ENCODE measurements at regions not wholly inside any gene's neighbourhood (a gene's known extent, or its start where the extent isn't known, plus 50 kb on each side); places are given as distances from the start of the nearest gene placed in this dataset.

DNA sequence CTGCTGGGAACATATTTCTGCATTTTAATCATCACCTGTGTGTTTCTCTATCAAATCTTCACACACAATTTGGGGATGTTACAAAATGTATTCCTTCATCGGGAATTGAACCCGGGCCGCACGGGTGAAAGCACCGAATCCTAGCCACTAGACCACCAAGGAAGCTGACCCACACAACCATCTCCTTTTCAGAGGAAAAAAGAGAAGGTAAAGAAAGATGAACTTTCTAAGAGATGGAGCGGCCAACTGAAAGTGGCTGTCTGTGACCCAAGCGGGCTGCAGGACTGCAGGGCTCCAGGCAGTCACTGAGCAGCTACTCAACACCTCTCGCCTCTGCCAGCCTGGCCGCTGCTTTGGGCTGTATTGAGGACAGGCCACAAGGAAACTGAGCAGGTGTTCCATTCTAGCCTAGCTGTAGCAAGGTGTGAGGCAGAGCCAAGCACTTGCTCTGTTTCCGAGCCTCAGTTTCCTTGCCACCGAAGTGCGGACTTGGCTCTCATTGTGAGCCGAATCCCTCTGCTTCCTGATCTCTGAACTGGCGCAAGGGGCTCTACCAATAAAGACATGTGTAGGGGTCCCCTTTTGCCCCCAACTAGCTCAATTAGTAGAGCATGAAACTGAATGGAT is 156.9 kb upstream of the NBPF11 start (continued):
- TF ChIP-seq, protein P1, sequence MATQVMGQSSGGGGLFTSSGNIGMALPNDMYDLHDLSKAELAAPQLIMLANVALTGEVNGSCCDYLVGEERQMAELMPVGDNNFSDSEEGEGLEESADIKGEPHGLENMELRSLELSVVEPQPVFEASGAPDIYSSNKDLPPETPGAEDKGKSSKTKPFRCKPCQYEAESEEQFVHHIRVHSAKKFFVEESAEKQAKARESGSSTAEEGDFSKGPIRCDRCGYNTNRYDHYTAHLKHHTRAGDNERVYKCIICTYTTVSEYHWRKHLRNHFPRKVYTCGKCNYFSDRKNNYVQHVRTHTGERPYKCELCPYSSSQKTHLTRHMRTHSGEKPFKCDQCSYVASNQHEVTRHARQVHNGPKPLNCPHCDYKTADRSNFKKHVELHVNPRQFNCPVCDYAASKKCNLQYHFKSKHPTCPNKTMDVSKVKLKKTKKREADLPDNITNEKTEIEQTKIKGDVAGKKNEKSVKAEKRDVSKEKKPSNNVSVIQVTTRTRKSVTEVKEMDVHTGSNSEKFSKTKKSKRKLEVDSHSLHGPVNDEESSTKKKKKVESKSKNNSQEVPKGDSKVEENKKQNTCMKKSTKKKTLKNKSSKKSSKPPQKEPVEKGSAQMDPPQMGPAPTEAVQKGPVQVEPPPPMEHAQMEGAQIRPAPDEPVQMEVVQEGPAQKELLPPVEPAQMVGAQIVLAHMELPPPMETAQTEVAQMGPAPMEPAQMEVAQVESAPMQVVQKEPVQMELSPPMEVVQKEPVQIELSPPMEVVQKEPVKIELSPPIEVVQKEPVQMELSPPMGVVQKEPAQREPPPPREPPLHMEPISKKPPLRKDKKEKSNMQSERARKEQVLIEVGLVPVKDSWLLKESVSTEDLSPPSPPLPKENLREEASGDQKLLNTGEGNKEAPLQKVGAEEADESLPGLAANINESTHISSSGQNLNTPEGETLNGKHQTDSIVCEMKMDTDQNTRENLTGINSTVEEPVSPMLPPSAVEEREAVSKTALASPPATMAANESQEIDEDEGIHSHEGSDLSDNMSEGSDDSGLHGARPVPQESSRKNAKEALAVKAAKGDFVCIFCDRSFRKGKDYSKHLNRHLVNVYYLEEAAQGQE (IDR thresholded peaks at IDR 0.05; ENCODE audit: borderline replicate concordance in 1 of 2, low read depth in 1 of 2, low read length in 2 of 2): no peak
- TF ChIP-seq, protein P2, sequence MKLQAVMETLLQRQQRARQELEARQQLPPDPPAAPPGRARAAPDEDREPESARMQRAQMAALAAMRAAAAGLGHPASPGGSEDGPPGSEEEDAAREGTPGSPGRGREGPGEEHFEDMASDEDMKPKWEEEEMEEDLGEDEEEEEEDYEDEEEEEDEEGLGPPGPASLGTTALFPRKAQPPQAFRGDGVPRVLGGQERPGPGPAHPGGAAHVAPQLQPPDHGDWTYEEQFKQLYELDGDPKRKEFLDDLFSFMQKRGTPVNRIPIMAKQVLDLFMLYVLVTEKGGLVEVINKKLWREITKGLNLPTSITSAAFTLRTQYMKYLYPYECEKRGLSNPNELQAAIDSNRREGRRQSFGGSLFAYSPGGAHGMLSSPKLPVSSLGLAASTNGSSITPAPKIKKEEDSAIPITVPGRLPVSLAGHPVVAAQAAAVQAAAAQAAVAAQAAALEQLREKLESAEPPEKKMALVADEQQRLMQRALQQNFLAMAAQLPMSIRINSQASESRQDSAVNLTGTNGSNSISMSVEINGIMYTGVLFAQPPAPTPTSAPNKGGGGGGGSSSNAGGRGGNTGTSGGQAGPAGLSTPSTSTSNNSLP (IDR thresholded peaks at IDR 0.05; ENCODE audit: low read depth, low read length): no peak
- TF ChIP-seq DR1 (CRISPR knock-in tag; IDR thresholded peaks at IDR 0.05) (no peak), ATF1 (CRISPR knock-in tag; IDR thresholded peaks at IDR 0.05) (no peak), MED13 (CRISPR knock-in tag; IDR thresholded peaks at IDR 0.05) (no peak), HDAC6 (IDR thresholded peaks at IDR 0.05; ENCODE audit: low read depth, low read length) (no peak)

DNA sequence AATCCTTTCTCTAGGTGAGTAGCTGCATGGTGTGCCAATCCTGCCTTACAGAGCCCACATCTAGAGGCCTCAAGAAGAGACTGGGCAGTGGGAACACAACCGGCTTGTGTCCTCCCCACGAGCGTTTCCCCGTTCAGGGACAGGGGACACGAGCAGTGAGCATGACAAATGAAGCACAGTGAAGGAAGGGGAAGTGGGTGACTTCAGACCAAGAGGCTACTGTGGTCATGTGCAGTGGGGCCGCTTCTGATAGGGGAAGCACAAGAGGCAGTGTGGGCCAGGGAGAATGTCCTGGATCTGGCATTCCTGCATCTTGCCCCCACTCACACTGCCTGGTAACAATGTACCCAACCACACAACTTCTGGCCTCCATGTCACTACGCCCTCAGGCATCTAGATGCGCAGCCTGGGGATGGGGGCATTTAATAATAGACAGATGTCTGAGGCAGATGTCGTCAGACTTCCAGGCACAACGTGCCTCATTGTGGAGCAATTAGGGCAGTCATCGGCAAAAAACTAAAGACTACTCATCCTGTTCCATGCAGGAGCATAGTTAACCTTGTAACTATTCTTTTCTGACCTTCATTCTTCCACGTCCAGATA is 155.6 kb upstream of the NBPF11 start:
- H3K4me2 ChIP-seq (ENCODE audit: low read depth, low read length): no peak overlapping the region
- ATAC-seq (no peak), DNase-seq (ENCODE audit: low spot score) (no peak), FAIRE-seq (no peak)
- H3K36me3 ChIP-seq (replicated peaks in 1 of 2; ENCODE audit: control insufficient read depth in 1 of 2, insufficient read depth in 2 of 2, low read length in 2 of 2): no peaks in the 10 kb centered on the region
- H2AFZ ChIP-seq (ENCODE audit: low read length): no peak overlapping the region
- no peak overlapping the region for H3K9ac ChIP-seq (ENCODE audit: insufficient read depth, low read depth, low read length)
- TF ChIP-seq RXRA (CRISPR knock-in tag; IDR thresholded peaks at IDR 0.05) (no peak), NFKBIZ (CRISPR knock-in tag; IDR thresholded peaks at IDR 0.05) (no peak), KMT2B (CRISPR knock-in tag; IDR thresholded peaks at IDR 0.05) (no peak), NCOA5 (CRISPR knock-in tag; IDR thresholded peaks at IDR 0.05) (no peak), HCFC1 (IDR thresholded peaks at IDR 0.05; ENCODE audit: low read depth, low read length) (no peak), TEAD3 (CRISPR knock-in tag; optimal IDR thresholded peaks at IDR 0.05; ENCODE audit: borderline replicate concordance) (no peak), ZNF839 (CRISPR knock-in tag; IDR thresholded peaks at IDR 0.05; ENCODE audit: borderline replicate concordance) (no peak)
- WGBS (ENCODE audit: low lambda C conversion rate): 27% methylated on average over 8 of the region's 12 CpGs
- no peaks in the 10 kb centered on the region for H3K4me1 ChIP-seq (ENCODE audit: insufficient read depth, low read length)
- no TSS peak for BruUV-seq (replicated peaks)
- intact Hi-C loops (cut with micrococcal nuclease; ENCODE audit: unreplicated experiment): no loop called here
- peaks cover 1 to 10% of the 10 kb centered on the region in 2 experiments; a peak in 3 of 5 replicates for H3K27me3 ChIP-seq (ENCODE audit: control insufficient read depth in 1 of 2, insufficient read depth in 2 of 2, low read length in 2 of 2)
- no peak overlapping the region for H3K4me3 ChIP-seq (replicated peaks in 1 of 3; ENCODE audit: insufficient read depth in 1 of 3, low read depth in 2 of 3, low read length in 3 of 3)
- ChIA-PET POLR2A (no interaction called here), CTCF (ENCODE audit: low intra/inter-chr PET ratio, low total read pairs) (no interaction called here)
- in situ Hi-C loops (cut with HindIII; ENCODE audit: extremely low pct_ligation_motif_present, low pct_unique_long_range_greater_than_20kb): no loop called here
- no peaks in the 10 kb centered on the region for H3K9me3 ChIP-seq (ENCODE audit: low read length)
- H3K27ac ChIP-seq (ENCODE audit: extremely low read length, insufficient read depth, low read length): no peak overlapping the region
- no peaks in the 10 kb centered on the region for H3K79me2 ChIP-seq (ENCODE audit: insufficient read depth, low read length)
- no peaks in the 10 kb centered on the region for H4K20me1 ChIP-seq (ENCODE audit: insufficient read depth, low read length)
